WI38 (cell line): ENCODE measurements at regions not wholly inside any gene's neighbourhood (a gene's known extent, or its start where the extent isn't known, plus 50 kb on each side); places are given as distances from the start of the nearest gene placed in this dataset.

ENCODE experiments used
- H3K4me3 ChIP-seq: 2 replicates; pipeline ENCODE4 v1.5.1; 2011; ENCODE audit warnings: low read depth, mild to moderate bottlenecking, control low read depth, low read length
- TF ChIP-seq, protein P1 (sequence below): IDR thresholded peaks from 2 replicates; pipeline ENCODE4 v1.5.1; 2012; ENCODE audit warnings: low read depth, mild to moderate bottlenecking, control low read depth, low read length

DNA sequence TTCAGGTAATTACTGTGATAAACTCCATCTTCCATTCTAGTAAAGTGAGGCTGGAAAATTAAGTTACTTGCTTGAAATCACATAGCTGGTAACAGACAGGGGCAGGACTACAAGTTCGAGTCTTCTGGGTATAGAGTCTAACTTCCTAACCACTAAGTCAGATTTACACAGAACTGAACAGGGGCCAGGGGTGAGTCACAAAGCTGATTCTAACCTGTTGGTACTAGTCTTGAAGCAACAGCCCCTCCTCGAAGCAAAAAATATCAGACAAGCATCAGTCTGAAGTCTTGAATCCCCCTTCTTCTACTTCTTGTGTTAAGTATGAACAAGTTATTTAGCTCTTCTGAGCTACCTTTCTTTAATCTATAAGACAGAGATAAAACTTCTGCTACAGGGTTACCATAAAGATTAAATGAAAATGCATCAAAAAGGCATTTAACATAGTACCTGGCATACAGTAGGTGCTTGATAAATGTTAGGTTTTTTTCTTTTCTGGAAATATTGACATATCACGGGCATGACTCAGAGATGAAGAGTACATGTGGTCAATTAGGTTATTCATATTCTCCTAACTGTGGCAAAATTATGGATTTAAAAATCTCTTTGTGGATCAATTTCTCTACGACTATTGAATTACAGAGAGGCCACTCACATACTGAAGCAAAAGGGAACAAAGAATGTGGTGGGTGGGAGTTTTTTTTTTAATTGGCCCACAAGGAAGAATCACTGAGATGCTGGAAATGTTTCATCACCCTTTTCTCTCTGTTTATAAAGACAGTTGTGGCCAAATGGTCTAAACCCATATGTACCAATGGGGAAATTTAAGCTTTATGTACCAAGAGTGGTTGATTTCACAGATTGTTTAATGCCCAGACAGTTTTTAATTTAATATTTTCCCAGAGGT lies 266.9 kb upstream of the DYNLRB2 start:
- TF ChIP-seq, protein P1, sequence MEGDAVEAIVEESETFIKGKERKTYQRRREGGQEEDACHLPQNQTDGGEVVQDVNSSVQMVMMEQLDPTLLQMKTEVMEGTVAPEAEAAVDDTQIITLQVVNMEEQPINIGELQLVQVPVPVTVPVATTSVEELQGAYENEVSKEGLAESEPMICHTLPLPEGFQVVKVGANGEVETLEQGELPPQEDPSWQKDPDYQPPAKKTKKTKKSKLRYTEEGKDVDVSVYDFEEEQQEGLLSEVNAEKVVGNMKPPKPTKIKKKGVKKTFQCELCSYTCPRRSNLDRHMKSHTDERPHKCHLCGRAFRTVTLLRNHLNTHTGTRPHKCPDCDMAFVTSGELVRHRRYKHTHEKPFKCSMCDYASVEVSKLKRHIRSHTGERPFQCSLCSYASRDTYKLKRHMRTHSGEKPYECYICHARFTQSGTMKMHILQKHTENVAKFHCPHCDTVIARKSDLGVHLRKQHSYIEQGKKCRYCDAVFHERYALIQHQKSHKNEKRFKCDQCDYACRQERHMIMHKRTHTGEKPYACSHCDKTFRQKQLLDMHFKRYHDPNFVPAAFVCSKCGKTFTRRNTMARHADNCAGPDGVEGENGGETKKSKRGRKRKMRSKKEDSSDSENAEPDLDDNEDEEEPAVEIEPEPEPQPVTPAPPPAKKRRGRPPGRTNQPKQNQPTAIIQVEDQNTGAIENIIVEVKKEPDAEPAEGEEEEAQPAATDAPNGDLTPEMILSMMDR = no peak
- no peak overlapping the region for H3K4me3 ChIP-seq

DNA sequence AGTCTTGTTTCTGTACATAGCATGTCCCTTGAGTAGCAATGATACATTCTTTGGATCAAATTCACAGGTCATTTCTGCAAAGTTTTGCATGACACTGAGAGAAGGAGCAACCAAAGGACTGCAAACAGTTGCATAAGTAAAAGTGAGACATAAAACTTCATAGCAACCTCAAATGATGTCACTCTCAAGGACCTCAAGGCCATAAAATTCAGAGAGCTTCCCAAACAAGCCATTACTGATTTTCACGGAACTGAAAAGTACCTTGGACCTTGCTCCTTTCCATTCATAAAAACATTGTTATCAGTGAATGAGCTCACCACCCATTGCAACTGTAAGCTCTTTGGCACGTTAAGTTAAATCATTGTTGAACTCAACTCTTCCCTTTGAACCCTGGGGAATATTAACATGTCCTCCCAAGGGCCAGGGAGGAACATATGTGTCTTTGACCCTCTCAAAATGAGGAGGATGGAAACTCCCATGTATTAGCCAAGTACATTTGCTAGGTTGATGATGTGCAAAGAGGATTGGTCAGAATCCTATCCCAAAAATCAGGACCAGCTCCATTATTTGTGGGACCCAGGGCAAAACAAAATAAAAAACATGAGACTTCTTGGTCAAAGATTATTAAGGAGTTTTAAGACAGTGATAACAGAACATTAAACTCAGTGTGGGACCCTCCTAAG lies 275.0 kb upstream of the DYNLRB2 start:
- TF ChIP-seq, protein P1 = no peak
- no peak overlapping the region for H3K4me3 ChIP-seq

DNA sequence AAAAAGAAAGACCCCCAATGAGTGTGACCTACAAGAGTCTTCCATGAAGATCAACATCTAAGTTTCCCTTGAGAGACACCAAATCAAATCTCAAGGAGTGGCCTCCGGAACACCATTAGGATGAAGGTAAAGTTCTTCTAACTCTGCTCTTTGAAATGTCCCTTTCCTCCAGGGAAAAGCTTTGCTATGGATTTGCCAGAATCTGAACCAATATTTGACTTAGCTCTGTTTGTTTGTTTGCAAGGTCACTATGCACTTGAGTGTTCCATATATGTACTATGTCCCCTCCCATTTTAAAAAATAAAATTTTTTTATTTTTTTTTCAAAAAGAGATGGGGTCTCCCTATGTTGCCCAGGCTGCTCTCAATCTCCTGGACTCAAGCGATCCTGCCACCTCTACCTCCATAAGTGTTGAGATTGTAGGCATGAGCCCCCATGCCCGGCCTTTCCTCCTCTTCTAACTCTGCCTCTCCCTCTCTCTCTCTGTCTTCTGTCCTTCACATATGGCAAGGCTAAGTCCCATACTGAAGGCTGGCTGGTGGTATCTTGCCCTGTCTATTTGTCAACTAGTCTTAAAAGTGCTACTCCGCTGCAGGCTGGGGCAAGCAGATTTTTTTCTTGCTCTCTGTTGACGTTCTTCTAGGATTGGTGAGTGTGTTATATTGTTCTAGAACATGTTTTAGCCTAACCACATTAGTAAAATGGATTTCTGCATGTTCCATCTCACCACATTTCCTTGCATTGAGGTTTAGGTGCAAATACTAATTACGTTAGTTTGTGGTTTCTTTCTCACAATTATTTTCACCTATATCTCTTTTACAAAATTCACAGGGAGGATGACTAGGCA lies 276.7 kb upstream of the DYNLRB2 start:
- no peak overlapping the region for H3K4me3 ChIP-seq
- TF ChIP-seq, protein P1 = no peak

DNA sequence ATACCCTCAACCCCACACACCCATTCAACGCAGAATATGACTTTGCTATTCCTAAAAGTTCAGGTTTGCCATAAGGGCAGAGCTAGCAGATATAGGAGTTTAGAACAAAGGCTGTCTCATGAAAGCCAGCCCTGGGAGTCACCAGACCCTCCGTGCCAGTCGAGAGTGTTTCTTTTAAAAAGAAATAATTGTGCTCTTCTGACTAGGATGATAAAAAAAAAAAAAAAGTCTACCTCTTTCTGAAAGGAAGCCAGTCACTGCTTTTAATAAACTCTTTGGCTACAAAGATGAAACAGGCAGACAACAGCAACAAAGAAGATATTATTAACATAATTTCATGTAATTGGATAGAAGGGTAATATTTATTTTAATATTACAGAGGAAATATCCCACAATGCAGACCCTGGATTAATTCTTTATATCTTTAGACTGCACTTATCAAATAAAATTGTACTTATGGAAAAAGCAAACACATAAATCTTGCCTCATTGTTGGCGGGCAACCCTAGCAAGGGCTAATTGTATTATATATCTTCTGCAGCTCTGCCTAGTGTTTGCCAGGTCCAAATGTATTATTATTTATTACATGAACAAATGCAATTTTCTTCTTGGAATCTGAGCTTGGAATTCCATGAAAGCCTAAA lies 277.5 kb upstream of the DYNLRB2 start:
- no peak overlapping the region for H3K4me3 ChIP-seq
- TF ChIP-seq, protein P1 = no peak

DNA sequence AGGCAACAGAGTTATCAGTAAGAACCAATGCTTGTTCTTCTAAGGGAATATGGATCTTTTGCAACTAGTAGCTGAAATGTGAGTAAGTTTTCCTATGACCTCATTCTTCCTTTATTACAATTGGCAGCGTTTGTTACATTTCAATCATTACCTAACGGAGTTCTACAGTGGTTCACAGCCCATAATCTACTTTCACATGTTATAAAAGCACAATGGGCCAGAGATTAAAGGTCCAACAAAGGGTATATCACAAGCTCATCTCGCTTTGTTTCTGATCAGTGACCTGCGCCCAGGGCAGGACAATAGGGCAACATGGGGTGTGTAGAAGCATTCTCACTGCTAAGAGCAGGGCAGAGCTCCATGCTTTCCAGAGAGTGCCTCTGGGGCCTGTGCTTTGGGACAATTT lies 279.9 kb upstream of the DYNLRB2 start:
- H3K4me3 ChIP-seq = no peak overlapping the region
- TF ChIP-seq, protein P1 = no peak

GRCh38 chr16:80259290-80259805 lies 281.4 kb upstream of the DYNLRB2 start:
- no peak overlapping the region for H3K4me3 ChIP-seq
- TF ChIP-seq, protein P1 = no peak
